ENCODE measurements at regions not wholly inside any gene's neighbourhood (a gene's known extent, or its start where the extent isn't known, plus 50 kb on each side); places are given as distances from the start of the nearest gene placed in this dataset.
A peak's percentile ranks its signal among the peaks of the same experiment; 100 is the strongest.

DNA sequence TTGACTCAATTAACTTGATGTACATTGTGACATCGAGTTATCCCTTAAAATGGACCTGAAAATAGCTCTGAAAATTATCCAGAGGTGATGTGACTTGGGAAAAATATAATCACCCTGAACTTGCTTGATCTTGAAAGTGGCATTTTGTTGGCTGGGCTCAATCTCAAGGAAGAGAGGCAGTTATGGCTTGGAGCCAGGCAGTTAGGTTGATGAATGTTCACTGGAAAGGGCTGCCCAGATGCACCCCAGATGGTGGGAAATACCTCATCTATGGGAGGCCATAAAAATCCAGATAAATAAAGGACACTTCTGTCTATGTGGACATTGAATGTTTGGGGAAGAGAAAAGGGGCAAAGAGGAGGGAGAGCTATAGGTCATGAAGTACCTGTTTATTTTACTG lies 55.7 kb upstream of the OR5AN1 start:
- no peak for DNase-seq (ENCODE audit: low read depth)

DNA sequence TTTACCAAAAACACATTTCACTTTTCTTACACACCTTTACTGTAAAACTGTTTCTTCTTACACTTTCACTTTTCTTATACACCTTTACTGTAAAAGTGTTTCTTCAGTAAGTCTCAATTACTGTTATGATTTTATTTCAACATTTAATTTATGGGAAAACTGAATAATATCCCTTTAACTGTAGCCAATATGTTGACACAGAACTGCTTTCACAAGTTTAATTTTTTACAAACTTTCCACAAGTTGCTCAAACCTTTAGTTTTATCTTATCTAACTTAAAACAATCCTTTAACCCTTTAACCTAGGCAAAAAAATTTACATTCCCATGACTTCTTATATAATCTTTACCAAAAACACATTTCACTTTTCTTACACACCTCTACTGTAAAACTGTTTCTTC lies 63.3 kb upstream of the OR5AN1 start:
- DNase-seq (ENCODE audit: low read depth): no peak

DNA sequence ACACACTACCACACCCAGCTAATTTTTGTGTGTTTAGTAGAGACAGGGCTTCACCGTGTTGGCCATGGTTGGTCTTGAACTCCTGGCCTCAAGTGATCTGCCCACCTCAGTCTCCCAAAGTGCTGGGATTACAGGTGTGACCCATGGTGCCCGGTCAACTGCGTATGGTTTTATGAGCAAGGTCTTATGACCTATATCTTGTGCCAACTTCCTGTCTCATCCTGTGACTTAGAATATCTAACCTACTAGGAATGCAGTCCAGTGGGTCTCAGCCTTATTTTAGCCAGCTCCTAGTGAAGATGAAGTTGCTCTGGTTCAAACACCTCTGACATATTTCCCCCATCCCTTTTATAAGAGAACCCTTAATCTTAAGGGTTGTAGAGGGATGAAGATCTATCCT lies 66.1 kb upstream of the OR5AN1 start:
- DNase-seq (ENCODE audit: low read depth): no peak

DNA sequence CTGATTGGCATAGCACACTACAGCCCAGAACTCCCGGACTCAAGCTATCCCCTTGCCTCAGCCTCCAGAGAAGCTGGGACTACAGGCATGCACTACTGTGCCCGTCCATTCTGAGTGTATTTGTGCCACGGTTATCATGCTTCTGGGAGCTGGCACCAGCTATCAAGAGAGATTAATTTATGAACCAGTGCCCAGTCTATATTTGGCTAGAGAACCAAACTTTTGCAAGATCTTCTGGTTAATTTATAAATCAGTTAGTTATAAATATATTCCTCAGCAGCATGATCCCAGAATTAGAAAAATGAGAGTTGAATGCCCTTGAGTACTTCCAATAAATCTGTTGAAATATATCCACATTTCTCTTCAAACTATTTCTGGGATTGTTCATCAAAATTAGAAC lies 67.5 kb upstream of the OR5AN1 start:
- DNase-seq (ENCODE audit: low read depth): no peak

DNA sequence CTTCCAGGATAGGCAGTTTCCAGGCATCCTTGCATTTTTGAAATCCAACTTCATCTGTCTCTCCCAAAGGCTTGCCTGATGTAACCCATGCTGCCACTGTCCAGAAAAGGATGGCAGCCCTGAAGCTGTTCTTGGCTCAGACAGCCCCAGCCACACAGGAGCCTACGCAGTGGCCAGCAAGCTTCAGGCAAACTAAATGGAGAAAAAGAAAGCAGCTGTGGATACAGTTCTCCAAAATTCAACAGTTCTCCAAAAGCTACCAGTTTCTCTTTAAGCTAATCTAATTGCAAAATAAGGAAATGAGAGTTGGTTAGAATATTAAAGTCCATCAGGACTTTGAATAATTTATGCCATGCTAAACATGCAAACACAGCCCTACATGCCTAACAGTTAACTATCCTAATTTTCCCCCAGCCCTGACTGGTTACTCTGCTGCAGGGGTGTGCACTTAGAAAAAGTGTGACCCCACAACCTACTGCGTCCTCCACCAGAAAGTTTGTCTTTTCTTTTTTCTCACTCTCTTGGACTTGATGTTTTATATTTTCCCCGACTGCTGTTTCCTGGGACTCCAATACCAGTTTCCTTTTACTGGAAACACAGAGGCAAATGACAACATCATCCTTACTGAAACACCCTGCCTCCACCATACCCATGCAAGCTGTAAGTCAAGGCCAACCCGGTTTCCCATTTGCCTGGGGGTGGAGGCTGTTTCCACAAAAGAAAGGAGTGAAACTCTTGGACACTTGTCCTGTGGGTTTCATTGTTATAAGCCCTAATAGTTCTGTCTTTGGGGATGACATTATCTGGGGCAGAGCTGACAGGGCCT lies 69.1 kb upstream of the OR5AN1 start:
- DNase-seq (ENCODE audit: low read depth): no peak

DNA sequence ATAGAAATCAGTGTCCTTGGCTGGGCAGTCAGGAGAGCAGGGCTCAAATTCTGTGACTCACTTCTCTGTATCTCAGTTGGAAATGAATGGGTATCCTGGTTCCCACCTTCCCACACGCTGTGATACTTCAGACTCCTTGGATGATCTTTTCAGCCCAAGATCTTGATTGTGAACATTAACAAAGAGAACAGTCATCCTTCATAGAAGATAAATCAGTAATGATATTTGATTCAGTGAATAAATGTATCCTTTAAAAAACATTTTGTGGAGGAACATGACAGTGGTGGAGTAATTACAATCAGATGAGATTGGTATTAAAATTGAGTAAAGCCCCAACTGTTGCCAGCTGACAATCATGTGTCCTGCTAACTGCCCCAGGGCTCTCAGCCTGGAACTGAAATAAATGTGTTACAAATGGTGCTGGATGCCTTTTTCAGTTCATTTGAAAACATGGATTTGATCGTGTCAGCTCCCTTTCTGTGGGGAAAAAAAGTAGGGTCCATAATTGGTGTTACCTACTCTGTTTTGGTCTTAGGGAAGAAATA lies 72.9 kb upstream of the OR5AN1 start:
- no peak for DNase-seq (ENCODE audit: low read depth)

DNA sequence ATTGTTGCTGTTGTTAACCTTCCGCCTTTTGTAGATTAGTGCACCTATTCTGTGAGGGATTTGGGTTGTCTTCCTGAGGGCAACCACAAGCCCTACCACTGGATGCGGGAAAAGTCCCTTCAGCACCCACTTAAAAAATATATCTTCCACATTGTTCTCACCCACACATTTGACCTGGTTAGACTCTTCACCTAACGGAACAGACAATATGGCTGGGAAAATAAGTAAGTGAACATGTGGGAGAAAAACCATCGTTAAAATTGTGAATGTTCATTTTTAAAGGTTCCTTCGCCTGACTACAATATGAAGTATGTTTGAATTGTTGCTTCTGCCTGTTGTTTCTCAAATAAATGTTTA lies 72.0 kb upstream of the MPEG1 start:
- DNase-seq (ENCODE audit: low read depth): no peak

DNA sequence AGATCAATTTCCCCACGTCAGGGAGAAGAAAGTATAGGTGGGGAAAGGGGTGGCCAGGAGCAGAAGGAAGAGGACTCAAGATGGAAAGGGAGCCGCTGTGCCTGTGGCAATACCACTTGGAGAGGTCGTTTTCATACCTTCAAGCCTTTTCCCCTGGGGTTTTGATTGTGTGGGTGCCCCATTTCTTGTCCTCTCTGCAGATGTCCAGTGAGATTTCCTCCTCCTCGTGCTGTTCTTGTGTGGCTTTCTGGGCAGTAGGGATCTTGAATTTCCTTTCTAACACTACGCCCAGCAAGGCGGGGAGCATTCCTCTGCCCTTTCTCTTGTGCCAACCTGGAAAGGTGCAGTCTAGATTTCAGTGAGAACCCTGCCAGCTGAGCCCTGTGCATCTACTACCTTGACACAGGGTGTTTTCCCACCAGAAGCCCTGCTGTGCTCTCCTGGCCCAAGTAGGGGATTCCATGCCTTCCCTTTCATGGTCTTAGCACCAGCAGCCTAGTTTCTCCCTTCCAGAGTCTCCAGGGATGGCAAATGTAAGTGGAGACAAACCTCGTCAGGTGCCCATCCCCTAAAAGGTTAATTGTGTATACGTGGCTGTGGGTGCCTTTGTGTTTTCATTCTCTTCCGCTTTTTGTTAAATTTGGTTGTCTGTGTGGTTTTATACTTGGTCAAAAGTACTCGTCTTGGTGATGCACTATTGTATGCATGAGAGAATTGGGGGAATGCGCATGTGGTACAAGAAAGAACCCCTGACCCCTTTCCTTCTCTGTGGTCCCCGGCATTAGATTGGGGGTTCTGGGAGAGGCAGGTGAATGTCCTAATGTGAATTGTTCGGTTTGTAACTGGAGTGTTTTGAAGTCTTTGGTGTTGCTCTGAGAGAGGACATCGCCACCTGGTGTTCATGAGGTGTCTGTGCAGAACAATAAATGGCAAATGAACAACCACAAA lies 71.4 kb upstream of the MPEG1 start:
- peak; percentile 34 for DNase-seq (ENCODE audit: low read depth)

DNA sequence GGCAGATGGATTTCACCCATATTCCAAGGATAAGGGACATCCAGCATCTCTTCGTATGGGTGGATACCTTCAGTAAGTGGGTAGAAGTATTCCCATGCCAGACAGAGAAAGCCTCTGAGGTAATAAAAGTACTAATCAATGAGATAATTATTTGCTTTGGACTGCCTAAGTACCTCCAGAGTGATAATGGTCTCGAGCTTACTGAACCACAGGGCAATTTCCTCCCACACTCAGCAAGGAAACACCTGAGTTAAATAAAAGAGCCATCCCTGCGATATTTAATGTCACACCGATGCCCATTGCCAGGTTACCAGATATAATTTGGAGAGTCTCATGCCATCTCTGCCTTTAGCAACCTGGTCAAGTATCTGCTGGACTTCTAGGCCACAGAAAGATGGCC lies 70.6 kb upstream of the MPEG1 start:
- no peak for DNase-seq (ENCODE audit: low read depth)

DNA sequence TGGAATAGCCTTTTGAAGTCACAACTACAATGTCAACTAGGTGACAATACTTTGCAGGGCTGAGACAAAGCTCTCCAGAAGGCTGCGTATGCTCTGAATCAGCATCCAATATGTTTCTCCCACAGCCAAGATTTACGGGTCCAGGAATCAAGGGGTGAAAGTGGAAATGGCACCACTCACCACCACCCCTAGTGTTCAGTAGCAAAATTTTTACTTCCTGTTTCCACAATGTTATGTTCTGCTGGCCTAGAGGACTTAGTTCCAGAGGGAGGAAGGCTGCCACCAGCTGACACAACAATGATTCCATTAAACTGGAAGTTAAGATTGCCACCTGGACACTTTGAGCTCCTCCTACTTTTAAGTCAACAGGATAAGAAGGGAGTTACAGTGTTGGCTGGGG lies 68.5 kb upstream of the MPEG1 start:
- DNase-seq (ENCODE audit: low read depth): no peak

DNA sequence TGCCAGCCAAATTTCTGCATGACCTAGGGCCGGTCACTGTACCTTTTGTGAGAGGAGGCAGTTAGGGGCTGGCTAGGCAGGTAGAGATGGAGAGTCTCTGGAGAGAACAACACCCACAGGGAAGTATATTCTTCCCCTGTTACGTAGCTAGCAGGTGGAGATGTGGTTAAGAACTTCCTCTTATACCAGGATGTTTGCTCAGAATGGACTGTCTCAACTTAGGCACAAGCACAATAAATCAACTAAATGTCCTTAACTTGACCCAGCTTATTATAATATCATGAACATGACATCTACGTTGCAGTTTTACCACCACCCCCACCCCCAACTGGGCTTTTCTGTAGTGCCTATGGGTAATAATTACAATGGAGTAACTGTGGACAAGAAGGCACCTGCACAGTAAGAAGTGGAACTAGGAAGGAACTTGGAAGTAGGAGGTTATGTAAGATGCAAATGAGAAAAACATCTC lies 60.7 kb upstream of the MPEG1 start:
- DNase-seq (ENCODE audit: low read depth): no peak

DNA sequence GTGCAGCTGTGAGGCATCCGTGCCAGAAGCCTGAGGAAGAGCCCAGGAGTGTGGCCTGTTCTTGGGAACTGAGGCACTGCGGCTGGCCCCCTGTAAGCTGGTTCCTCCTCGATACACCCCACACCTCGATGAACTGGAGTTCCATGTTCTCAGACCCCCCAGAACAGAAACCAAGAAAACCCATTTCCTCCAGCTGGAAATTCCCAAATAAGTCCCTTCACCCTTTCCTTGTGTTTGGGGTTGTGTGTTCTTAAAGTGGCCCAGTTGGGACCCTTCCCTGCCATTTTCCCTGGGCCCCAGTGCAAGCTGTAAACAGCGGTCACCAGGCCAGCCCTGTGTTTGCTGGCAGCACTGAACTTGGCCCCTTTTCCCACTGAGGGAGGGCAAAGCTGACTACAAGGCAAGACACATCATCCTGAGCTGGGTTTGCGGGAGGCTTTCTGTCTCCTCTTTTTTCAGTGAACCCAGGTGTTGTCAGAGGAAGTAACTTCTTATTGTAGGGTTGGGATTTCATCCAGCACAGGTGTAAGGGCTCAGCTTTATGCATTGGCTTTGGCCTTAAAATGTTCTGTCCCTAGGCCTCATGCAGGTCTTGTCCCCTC lies 60.1 kb upstream of the MPEG1 start:
- DNase-seq (ENCODE audit: low read depth): no peak

DNA sequence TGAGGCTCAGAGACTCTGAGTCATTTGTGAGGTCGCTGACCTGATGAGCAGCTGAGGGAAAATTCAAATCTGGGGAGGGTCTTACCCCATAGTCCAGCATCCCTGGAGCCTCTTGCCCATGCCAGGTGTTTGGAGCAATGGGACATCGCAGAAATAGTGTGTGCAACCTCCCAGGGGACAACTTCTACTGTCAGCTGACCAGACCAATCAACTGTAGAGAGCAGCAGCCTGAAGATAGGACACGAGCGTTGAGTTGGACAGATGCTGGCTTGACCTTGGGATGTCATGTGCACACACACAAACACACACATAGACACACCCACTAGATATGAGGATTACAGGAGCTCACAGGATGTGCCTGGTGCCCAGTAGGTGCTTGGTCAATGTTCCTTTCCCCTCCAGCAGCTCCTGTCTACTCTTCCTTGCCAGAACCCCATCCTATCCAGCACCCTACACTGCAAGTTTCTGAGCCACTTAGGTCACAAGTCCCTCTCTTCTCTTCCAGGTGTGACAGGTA lies 59.1 kb upstream of the MPEG1 start:
- DNase-seq (ENCODE audit: low read depth): no peak

DNA sequence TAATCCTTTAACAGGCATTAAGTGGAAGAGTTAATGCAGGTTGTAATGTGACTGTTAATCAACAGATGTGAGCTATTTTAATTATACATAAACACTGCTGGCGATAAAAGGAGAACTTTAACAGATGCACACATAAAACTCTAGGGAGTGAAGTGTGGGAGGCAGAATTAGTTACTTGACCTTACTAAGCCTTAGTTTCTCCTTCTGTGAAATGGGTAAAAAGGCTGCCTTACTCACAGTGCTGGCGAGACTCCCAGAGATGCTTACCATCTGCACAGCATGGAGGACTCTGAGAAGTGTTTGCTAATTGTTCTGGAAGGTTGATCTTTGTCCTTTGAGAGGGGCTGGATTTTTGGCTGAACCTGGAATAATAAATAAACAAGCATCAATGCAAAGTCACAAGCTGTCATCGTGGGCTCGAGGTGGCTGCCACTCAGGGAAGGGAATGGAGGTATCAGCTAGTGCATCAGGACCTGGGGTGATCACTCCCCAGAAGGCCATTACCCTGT lies 58.6 kb upstream of the MPEG1 start:
- no peak for DNase-seq (ENCODE audit: low read depth)

DNA sequence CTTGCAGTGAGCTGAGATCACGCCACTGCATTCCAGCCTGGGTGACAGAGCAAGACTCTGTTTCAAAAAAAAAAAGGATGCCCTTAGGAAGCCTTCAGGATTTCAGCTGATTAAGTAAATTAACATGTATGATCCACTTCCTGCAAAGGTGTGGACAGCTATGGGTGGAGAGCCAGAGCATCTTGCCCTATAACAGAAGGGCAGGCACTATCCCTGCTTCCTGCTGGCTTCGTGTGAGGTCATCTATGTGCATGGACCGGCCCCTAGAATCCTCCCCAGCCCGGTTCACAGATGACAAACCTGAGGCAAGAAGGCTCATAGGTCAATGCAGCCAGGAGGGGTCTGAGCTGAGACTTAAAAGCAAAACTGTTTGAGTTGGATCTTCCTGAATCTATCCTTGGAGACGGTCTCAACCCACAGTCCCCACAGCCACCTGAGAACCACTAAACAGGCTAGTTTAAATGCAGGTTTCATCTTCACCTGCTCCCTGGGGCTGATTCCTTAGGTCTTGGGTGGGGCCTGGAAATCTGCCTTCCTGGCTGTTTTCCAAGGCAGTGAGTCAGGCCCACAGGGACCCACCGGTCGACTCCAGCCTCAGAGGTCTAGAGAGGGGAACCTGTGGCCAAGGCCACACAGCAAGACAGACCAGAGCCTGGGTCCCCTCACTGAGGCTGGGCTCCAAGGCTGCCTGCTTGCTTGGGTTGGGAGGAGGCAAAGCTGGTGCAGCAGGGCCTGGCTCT lies 55.2 kb upstream of the MPEG1 start:
- no peak for DNase-seq (ENCODE audit: low read depth)

DNA sequence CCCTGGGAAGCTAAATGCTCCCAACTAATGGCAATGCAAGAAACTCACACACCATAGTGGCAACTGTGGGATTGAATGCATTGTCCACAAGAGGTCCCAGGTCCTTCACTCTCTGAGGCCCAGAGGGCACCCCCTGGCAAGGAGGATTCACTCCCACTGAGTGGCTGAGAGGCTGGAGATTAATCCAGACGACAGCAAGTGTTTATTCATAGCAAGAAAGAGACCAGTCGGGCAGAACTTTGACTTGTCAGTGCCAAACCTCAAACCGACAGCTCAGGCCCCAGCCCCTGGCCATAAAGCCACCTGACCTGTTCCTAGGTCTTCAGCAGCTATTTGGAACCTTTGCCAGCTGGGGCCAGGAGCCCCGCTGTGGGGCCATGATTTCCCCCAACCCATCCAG lies 54.5 kb upstream of the MPEG1 start:
- DNase-seq (ENCODE audit: low read depth): no peak

DNA sequence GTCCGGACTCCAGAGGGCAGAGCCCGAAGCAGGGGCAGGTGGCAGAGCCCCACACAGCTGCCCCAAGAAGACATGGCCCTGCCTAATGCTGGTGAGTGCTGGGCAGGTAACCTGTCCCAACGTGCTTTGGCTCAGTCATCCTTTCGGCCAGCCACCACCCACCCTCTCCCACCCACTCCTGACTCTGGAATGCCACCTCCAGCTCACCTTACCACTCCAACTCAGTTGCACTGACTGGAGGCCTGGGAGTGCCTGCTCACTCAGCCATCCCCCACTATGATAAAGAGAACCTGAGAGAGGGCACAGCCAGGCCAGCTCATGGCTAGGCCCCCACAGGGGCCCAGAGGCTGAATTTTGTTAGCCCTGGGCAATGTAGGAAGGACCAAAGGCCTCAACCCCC lies 53.8 kb upstream of the MPEG1 start:
- DNase-seq (ENCODE audit: low read depth): no peak

DNA sequence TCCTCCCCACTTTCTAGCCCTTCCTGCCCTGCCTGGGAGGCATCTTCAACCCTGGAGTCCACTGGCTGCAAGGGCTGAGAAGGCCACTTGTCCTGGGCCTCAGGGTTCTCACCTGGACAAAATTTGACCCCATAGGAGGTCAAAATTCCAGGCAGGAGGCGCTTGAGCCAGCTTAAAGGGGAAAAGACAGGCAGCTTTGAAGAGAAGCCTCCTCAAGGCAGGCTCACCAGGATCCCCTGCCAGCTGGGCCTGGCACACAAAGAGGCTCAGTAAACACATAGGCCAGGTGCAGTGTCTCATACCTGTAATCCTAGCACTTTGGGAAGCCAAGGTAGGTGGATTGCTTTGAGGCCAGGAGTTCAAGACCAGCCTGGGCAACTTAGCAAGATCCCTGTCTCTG lies 53.0 kb upstream of the MPEG1 start:
- DNase-seq (ENCODE audit: low read depth): no peak

DNA sequence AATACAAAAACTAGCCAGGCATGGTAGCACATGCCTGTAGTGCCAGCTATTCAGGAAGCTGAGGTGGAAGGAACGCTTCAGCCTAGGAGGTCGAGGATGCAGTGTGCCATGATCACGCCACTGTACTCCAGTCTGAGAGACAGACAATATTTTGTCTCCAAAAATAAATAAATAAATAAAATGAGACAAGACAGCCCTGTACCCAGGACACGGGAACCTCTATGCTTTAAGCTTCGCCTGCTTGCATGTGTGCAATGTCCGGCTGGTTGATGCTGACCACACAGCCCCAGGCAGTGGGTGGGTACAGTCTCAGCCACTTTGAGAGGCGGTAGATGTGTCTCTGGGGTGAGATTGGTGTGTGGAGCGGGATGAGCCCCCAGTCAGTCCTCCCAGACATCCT lies 52.0 kb upstream of the MPEG1 start:
- no peak for DNase-seq (ENCODE audit: low read depth)

DNA sequence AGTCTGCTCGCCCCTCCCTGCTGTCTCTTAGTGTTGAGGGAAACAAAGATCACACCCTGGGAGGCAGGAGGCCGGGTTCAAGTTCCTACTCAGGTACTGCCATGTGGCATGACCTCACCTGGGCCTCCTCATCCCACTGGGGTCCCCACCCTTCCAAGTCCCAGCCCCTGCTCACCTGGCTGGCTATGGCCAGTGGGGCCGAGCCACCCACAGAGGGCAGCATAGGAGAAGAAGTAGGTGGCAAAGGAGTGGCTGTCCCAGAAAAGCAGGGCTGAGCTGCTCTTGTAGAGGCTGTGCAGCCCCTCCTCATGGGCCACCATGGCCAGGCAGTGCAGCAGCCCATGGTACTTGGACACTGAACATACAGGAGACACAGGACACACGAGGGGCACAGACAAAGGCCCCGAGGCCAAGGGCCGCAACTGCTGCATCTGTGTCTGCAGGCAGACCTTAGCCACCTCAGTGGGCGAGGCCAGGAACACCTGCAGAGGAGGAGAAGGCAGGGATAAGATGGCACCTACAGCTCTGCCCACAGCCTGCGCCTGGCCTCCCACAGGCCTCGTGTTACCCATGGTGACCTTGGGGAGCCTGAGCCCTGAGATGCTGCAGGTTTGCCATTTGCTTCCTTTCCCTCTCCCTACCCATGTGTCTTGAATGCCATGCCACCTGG lies 50.6 kb upstream of the MPEG1 start:
- no peak for DNase-seq (ENCODE audit: low read depth)
